Mesodermal cell (in vitro differentiated cells): ENCODE measurements at regions not wholly inside any gene's neighbourhood (a gene's known extent, or its start where the extent isn't known, plus 50 kb on each side); places are given as distances from the start of the nearest gene placed in this dataset.

Source experiments
- H3K27ac ChIP-seq: 2 replicates; pipeline ENCODE4 v1.7.0; 2013; ENCODE audit warnings: mild to moderate bottlenecking, low read depth, low read length, moderate library complexity; ENCODE audit not compliant: severe bottlenecking
- H3K36me3 ChIP-seq: 2 replicates; pipeline ENCODE4 v1.7.1; 2013; ENCODE audit warnings: mild to moderate bottlenecking, low read length, moderate library complexity; ENCODE audit not compliant: control insufficient read depth, insufficient read depth
- H3K4me1 ChIP-seq: one replicate; pipeline ENCODE4 v1.7.1; 2013; ENCODE audit warnings: mild to moderate bottlenecking, low read length; ENCODE audit not compliant: insufficient read depth, control insufficient read depth, poor library complexity, severe bottlenecking
- H3K4me3 ChIP-seq: 2 replicates; pipeline ENCODE4 v1.7.0; 2013; ENCODE audit warnings: low read length, control low read depth, mild to moderate bottlenecking; ENCODE audit not compliant: insufficient read depth, poor library complexity, severe bottlenecking; ENCODE audit errors: extremely low read depth
- H3K9me3 ChIP-seq: 2 replicates; pipeline ENCODE4 v1.7.1; 2013; ENCODE audit warnings: mild to moderate bottlenecking, low read length, moderate library complexity; ENCODE audit not compliant: control insufficient read depth
- WGBS, 2 experiments: methylation state at CpG; one replicate each; pipeline ENCODE4 v1.1.5; 2013; ENCODE audit warnings: missing lambda C conversion rate in 2 of 2; ENCODE audit not compliant: insufficient coverage in 2 of 2; 5-methylcytosine and 5-hydroxymethylcytosine counted together

DNA sequence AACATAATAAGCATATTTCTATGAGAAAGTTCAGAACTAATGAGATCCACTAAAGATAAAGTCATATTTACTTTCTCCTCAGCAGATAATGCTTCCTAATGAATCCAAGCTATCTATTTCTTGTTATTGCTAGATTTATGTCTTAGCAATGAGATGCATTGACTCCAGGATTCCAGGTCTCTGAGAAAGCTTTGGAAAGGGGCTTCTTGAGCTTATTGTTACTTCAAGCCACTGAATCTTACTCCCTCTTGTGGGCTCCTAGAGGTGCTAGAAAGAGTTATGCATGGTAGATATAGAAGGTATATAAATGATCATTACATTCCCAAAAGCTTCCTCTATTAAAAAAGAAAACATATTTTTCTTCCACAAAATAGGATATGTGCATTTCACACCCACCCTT is 246.4 kb upstream of the ADAMTS5 start:
- Histone ChIP-seq H3K4me1 (no peaks in the 10 kb centered on the region), H3K4me3 (no peak overlapping the region), H3K27ac (no peak overlapping the region), H3K9me3 (peaks cover 2% of the 10 kb centered on the region), H3K36me3 (no peaks in the 10 kb centered on the region)

DNA sequence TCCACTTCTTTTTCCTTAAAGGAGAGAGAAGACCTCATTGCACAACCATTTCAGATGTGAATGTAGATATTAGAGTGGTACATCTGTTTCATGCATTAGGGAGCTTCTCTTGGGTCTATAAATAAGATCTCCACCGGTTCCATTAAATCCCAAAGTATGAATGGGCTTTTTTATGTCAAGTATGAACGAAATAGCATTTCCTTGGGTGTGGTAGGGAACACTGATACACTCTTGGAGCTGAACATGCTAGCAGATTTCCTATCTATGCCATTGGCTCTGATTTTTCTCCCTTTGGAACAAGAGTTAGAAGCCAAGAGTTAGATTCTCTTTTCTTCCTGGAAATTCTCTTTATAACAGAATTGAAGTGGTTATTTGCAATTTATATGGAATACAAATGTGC is 245.6 kb upstream of the ADAMTS5 start:
- no peak overlapping the region for H3K4me3 ChIP-seq
- WGBS, 2 experiments, result 100% methylated on average over 2 of the region's 2 CpGs; no CpG with 5 or more reads in 1 of the 2 experiments

DNA sequence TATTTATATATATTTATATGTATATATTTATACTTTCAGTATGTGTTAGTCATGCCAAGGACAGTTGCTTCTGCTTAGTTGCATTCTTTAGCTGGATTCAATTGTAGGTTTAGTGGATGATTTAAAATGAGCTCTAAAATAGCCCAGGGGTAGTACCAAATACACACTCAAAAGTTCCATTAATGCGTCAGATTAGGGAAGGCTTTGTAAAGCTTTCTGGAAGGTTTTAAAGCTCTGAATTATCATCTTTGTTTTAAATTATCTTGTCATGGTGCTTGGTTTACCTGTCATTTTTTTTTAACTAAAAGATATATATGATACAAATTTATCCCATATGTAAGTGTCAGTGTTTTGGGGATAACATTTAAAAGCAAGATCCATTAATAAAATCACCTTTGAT is 242.7 kb upstream of the ADAMTS5 start:
- WGBS, 2 experiments, result no CpG with 5 or more reads among the region's 1 CpG
- no peak overlapping the region for H3K27ac ChIP-seq
- H3K4me3 ChIP-seq, result no peak overlapping the region
- H3K36me3 ChIP-seq, result no peaks in the 10 kb centered on the region
- H3K9me3 ChIP-seq, result peaks cover 5% of the 10 kb centered on the region
- no peaks in the 10 kb centered on the region for H3K4me1 ChIP-seq

More for the DNA sequence above, 245.6 kb upstream of the ADAMTS5 start:
- H3K4me1 ChIP-seq, result no peaks in the 10 kb centered on the region
- H3K27ac ChIP-seq, result no peak overlapping the region
- no peaks in the 10 kb centered on the region for H3K36me3 ChIP-seq
- H3K9me3 ChIP-seq, result peaks cover 5% of the 10 kb centered on the region

DNA sequence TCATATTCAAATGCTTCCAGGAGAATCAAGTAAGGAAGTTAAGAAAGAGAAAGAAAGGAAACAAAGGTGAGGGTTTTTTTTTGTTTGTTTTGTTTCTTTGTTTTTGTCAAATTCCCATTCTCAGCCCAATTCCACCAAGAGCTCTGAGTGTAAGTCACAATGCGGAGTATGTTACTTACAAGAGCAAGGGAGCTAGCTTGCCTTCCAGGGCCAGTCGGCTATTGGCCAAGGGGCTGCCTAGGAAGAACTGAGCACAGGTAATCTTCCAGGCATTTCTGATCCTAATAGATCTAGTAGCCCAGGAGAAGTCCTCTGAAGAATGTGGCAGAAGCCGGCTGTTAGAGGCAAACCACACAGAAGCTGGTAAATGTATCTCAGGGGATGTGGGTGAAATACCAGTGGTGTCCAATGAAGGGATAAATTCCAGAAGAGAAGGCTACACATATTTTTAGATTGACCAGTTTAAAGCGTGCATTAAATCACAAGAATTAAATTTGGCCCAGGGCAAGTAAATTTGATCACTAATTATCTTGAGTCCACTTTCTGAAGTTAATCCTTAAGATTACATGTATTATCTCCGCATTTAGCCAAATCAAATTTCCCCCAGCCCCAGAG is 239.6 kb upstream of the ADAMTS5 start:
- H3K4me1 ChIP-seq, result no peaks in the 10 kb centered on the region
- H3K9me3 ChIP-seq, result peaks cover 5% of the 10 kb centered on the region
- H3K27ac ChIP-seq, result no peak overlapping the region
- no peak overlapping the region for H3K4me3 ChIP-seq
- H3K36me3 ChIP-seq, result no peaks in the 10 kb centered on the region
- 83 to 95% methylated on average over 2 to 3 of the region's 5 CpGs for WGBS, 2 experiments

DNA sequence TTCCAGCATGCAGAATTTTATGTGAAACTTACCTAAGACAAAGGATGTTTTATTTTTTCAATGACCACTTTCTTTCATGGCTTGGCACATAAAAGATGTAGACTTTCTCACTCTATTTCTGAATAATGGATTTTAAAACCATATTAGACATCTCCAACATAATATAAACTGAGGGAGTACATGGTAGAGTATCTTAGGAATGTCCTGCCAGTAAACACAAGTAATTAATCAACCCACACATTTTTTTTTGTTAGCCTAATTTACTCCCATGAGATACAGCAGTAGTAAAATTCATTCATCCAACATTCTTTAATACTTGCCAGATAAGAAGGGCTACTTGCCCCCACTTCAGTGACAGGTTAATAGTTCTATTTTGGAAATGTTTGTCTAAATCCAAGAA is 235.4 kb upstream of the ADAMTS5 start:
- H3K36me3 ChIP-seq, result no peaks in the 10 kb centered on the region
- H3K27ac ChIP-seq, result no peak overlapping the region
- H3K4me3 ChIP-seq, result no peak overlapping the region
- no peaks in the 10 kb centered on the region for H3K9me3 ChIP-seq
- no peaks in the 10 kb centered on the region for H3K4me1 ChIP-seq

DNA sequence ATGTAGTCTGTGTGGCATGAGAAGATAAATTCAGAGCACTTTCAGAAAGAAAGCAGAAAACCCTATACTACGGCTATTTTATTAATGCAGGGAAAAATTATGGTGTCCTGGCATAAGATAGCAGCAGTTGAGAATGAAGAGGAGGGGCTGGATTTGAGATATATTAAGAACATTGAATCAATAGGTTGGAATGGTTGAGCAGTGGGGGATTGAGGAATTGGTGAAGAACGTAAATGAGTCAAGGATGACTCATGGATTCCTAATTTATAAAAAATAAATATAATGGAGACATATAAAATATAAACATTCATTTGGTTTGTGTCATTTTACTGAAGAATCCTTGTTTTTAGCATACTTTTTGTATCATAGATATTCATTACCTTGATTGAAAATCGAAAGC is 234.3 kb upstream of the ADAMTS5 start:
- no peak overlapping the region for H3K4me3 ChIP-seq
- no peak overlapping the region for H3K27ac ChIP-seq
- no CpG with 5 or more reads among the region's 3 CpGs for WGBS, 2 experiments
- H3K36me3 ChIP-seq, result no peaks in the 10 kb centered on the region
- no peaks in the 10 kb centered on the region for H3K4me1 ChIP-seq
- H3K9me3 ChIP-seq, result no peaks in the 10 kb centered on the region

DNA sequence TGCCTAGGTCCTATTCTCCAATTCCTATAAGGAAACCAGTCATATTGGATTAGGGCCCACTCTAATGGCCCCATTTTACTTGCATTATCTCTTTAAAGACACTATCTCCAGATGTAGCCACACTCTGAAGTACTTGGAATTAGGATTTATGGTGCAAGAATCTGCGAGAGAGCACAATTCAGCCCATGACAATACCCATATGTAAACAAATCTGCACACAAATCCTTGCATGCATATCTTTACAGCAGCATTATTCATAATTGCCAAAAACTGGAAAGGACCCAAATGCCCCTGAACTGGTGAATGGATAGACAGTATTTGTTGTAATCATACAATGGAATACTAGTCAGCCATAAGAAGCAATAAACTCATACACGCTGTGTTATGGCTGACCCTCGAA is 229.8 kb upstream of the ADAMTS5 start:
- Histone ChIP-seq H3K36me3 (no peaks in the 10 kb centered on the region), H3K4me1 (no peaks in the 10 kb centered on the region), H3K27ac (no peak overlapping the region), H3K9me3 (no peaks in the 10 kb centered on the region), H3K4me3 (no peak overlapping the region)
- WGBS, 2 experiments, result 100% methylated on average over 1 of the region's 3 CpGs; no CpG with 5 or more reads in 1 of the 2 experiments

DNA sequence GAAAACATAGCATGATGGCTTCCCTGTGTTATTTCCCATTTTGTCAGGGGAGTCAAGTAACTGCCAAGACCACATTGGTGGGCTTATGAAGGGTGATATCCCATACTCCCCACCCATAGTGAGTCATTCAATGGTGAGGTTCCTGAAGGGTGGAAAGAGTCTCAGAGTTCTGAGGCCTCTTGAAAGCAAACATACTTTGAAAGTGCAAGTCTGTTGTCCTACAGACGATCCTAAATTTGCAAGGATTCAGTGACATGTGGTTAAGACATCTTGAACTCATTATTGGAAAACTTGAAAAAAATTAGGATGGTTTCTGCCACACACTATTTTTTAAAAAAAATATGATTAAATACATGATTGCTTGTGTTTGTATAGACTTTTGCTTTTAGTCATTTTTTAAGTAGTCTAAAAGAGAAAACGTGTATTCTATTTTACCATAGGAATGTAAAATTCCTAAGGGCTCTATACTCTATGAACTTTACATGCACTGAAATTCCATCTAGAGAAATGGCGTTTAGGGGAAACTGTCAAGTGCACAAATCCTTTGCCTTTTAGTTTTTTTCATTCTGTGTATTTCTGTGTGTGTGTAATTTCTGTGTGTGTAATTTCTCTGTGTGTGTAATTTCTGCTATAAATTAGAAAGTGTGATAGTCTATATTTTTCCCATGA is 225.5 kb upstream of the ADAMTS5 start:
- WGBS, 2 experiments, result 80% methylated on average over 1 of the region's 3 CpGs; no CpG with 5 or more reads in 1 of the 2 experiments
- Histone ChIP-seq H3K9me3 (no peaks in the 10 kb centered on the region), H3K27ac (no peak overlapping the region), H3K36me3 (no peaks in the 10 kb centered on the region), H3K4me3 (no peak overlapping the region), H3K4me1 (no peaks in the 10 kb centered on the region)

DNA sequence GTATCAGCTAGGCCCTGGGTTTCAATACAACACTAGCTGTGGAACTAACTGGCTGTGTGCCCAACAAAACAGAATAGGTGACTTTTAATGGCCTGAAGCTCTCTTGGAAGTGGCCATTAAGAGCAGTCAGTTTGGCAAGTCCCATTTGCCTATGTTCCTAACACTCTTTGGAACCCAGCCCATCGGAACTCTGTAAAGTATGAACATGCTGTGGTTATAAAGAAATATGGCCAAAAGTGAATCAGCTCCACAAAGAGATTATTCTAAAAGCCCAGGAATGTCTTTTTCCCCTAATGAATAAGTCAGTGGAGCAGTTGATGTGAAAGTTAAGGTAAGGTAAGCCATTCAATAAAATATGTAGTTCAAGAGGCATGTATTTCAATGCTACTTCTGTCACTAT is 223.7 kb upstream of the ADAMTS5 start:
- Histone ChIP-seq H3K4me1 (no peaks in the 10 kb centered on the region), H3K9me3 (no peaks in the 10 kb centered on the region), H3K27ac (no peak overlapping the region), H3K36me3 (no peaks in the 10 kb centered on the region), H3K4me3 (no peak overlapping the region)
- WGBS, 2 experiments, result no CpG with 5 or more reads among the region's 1 CpG

DNA sequence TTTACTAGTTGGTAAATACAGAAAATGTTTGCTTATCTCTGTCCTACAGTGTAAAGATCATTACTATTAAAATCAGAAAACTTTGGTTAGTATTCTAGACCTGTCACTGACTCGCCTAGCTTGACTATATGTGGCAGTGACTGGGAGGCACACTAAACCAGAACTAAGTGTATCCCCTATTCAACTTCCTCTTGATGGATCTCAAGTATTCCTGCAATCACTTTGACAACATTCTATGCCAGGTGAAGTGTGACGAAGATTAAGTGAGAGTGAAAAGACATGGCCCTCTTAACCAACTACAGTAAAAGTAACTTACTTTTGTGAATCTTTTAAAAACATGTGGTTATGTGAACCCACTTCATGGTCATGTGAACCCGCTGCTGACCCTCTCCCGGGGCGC is 223.0 kb upstream of the ADAMTS5 start:
- H3K4me1 ChIP-seq, result no peaks in the 10 kb centered on the region
- 80 to 100% methylated on average over 2 to 4 of the region's 5 CpGs for WGBS, 2 experiments

DNA sequence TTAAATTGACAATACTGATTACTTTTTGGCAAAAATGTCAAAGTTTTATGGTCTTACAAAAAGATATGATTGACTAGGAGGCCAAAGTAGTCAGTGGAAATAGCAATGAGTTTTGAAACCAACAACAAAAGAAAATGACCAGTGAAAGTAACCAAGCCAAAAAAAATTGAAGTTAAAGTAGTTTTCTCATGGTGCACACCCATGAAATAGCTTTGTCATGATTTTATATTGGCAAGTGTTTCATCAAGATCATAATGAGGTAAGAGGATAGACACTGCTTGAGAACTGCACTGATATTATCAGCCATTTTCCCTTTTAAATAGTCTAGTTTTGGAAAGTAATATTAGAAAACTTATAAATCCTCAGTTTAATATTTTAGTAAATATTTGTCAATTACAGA is 206.2 kb upstream of the ADAMTS5 start:
- Histone ChIP-seq H3K4me1 (no peaks in the 10 kb centered on the region), H3K4me3 (no peak overlapping the region), H3K9me3 (no peaks in the 10 kb centered on the region), H3K27ac (no peak overlapping the region), H3K36me3 (no peaks in the 10 kb centered on the region)

More for the DNA sequence above, 223.0 kb upstream of the ADAMTS5 start:
- H3K36me3 ChIP-seq, result no peaks in the 10 kb centered on the region
- no peak overlapping the region for H3K27ac ChIP-seq
- no peak overlapping the region for H3K4me3 ChIP-seq
- H3K9me3 ChIP-seq, result no peaks in the 10 kb centered on the region
